ENCODE measurements at regions not wholly inside any gene's neighbourhood (a gene's known extent, or its start where the extent isn't known, plus 50 kb on each side); places are given as distances from the start of the nearest gene placed in this dataset.

GRCh38 chr2:58665154-58665553 lies 424.0 kb upstream of the FANCL start:
- Histone ChIP-seq H3K4me1 (ENCODE audit: control insufficient read depth in 3 of 3, insufficient read depth in 3 of 3, low read length in 3 of 3) (no peaks in the 10 kb centered on the region), H3K9me3 (ENCODE audit: control insufficient read depth in 3 of 3, low read length in 3 of 3) (no peaks in the 10 kb centered on the region)

GRCh38 chr2:58664523-58665151 lies 423.5 kb upstream of the FANCL start:
- no peaks in the 10 kb centered on the region for H3K4me1 ChIP-seq (ENCODE audit: control insufficient read depth in 3 of 3, insufficient read depth in 3 of 3, low read length in 3 of 3)
- no peak overlapping the region for H3K27ac ChIP-seq (ENCODE audit: low read depth, low read length)
- no peak overlapping the region for H3K4me3 ChIP-seq (ENCODE audit: low read length in 3 of 3)
- H3K27me3 ChIP-seq (ENCODE audit: control insufficient read depth in 3 of 3, insufficient read depth in 3 of 3, low read length in 3 of 3) = no peaks in the 10 kb centered on the region
- H3K9me3 ChIP-seq (ENCODE audit: control insufficient read depth in 3 of 3, low read length in 3 of 3) = no peaks in the 10 kb centered on the region
- no peak overlapping the region for H3K9ac ChIP-seq (ENCODE audit: low read depth in 1 of 3, low read length in 3 of 3)
- H3K36me3 ChIP-seq (ENCODE audit: control insufficient read depth in 3 of 3, insufficient read depth in 3 of 3, low read length in 3 of 3) = no peaks in the 10 kb centered on the region

More at GRCh38 chr2:58665154-58665553, 424.0 kb upstream of the FANCL start:
- Histone ChIP-seq H3K4me3 (ENCODE audit: low read length in 3 of 3) (no peak overlapping the region), H3K27me3 (ENCODE audit: control insufficient read depth in 3 of 3, insufficient read depth in 3 of 3, low read length in 3 of 3) (no peaks in the 10 kb centered on the region), H3K27ac (ENCODE audit: low read depth, low read length) (no peak overlapping the region), H3K36me3 (ENCODE audit: control insufficient read depth in 3 of 3, insufficient read depth in 3 of 3, low read length in 3 of 3) (no peaks in the 10 kb centered on the region), H3K9ac (ENCODE audit: low read depth in 1 of 3, low read length in 3 of 3) (no peak overlapping the region)

- no peaks in the 10 kb centered on the region for H3K9me3 ChIP-seq (ENCODE audit: control insufficient read depth in 3 of 3, low read length in 3 of 3)
- H3K9ac ChIP-seq (ENCODE audit: low read depth in 1 of 3, low read length in 3 of 3) = no peak overlapping the region
- no peaks in the 10 kb centered on the region for H3K36me3 ChIP-seq (ENCODE audit: control insufficient read depth in 3 of 3, insufficient read depth in 3 of 3, low read length in 3 of 3)
- no peaks in the 10 kb centered on the region for H3K4me1 ChIP-seq (ENCODE audit: control insufficient read depth in 3 of 3, insufficient read depth in 3 of 3, low read length in 3 of 3)
- no peaks in the 10 kb centered on the region for H3K27me3 ChIP-seq (ENCODE audit: control insufficient read depth in 3 of 3, insufficient read depth in 3 of 3, low read length in 3 of 3)
- no peak overlapping the region for H3K27ac ChIP-seq (ENCODE audit: low read depth, low read length)
- no peak overlapping the region for H3K4me3 ChIP-seq (ENCODE audit: low read length in 3 of 3)
These were observed 418.9 kb upstream of the FANCL start for GRCh38 chr2:58660046-58660445.

- no peaks in the 10 kb centered on the region for H3K36me3 ChIP-seq (ENCODE audit: control insufficient read depth in 3 of 3, insufficient read depth in 3 of 3, low read length in 3 of 3)
- no peak overlapping the region for H3K27ac ChIP-seq (ENCODE audit: low read depth, low read length)
- H3K9ac ChIP-seq (ENCODE audit: low read depth in 1 of 3, low read length in 3 of 3) = no peak overlapping the region
- H3K4me3 ChIP-seq (ENCODE audit: low read length in 3 of 3) = no peak overlapping the region
- H3K9me3 ChIP-seq (ENCODE audit: control insufficient read depth in 3 of 3, low read length in 3 of 3) = no peaks in the 10 kb centered on the region
- no peaks in the 10 kb centered on the region for H3K4me1 ChIP-seq (ENCODE audit: control insufficient read depth in 3 of 3, insufficient read depth in 3 of 3, low read length in 3 of 3)
- peaks cover 0 to 2% (median 0%) of the 10 kb centered on the region in 3 donors for H3K27me3 ChIP-seq (ENCODE audit: control insufficient read depth in 3 of 3, insufficient read depth in 3 of 3, low read length in 3 of 3)
These were observed 414.0 kb upstream of the FANCL start for GRCh38 chr2:58655152-58655551.

- Histone ChIP-seq H3K4me1 (ENCODE audit: control insufficient read depth in 3 of 3, insufficient read depth in 3 of 3, low read length in 3 of 3) (no peaks in the 10 kb centered on the region), H3K4me3 (ENCODE audit: low read length in 3 of 3) (no peak overlapping the region), H3K27me3 (ENCODE audit: control insufficient read depth in 3 of 3, insufficient read depth in 3 of 3, low read length in 3 of 3) (peaks cover 0 to 2% (median 0%) of the 10 kb centered on the region in 3 donors), H3K36me3 (ENCODE audit: control insufficient read depth in 3 of 3, insufficient read depth in 3 of 3, low read length in 3 of 3) (no peaks in the 10 kb centered on the region), H3K27ac (ENCODE audit: low read depth, low read length) (no peak overlapping the region), H3K9me3 (ENCODE audit: control insufficient read depth in 3 of 3, low read length in 3 of 3) (no peaks in the 10 kb centered on the region), H3K9ac (ENCODE audit: low read depth in 1 of 3, low read length in 3 of 3) (no peak overlapping the region)
These were observed 410.8 kb upstream of the FANCL start for GRCh38 chr2:58651930-58652329.

GRCh38 chr2:58650781-58651180 lies 409.7 kb upstream of the FANCL start:
- Histone ChIP-seq H3K4me3 (ENCODE audit: low read length in 3 of 3) (no peak overlapping the region), H3K36me3 (ENCODE audit: control insufficient read depth in 3 of 3, insufficient read depth in 3 of 3, low read length in 3 of 3) (no peaks in the 10 kb centered on the region), H3K27ac (ENCODE audit: low read depth, low read length) (no peak overlapping the region), H3K27me3 (ENCODE audit: control insufficient read depth in 3 of 3, insufficient read depth in 3 of 3, low read length in 3 of 3) (peaks cover 0 to 2% (median 0%) of the 10 kb centered on the region in 3 donors), H3K4me1 (ENCODE audit: control insufficient read depth in 3 of 3, insufficient read depth in 3 of 3, low read length in 3 of 3) (no peaks in the 10 kb centered on the region), H3K9ac (ENCODE audit: low read depth in 1 of 3, low read length in 3 of 3) (no peak overlapping the region), H3K9me3 (ENCODE audit: control insufficient read depth in 3 of 3, low read length in 3 of 3) (no peaks in the 10 kb centered on the region)

- H3K9ac ChIP-seq (ENCODE audit: low read depth in 1 of 3, low read length in 3 of 3) = no peak overlapping the region
- H3K4me3 ChIP-seq (ENCODE audit: low read length in 3 of 3) = no peak overlapping the region
- no peaks in the 10 kb centered on the region for H3K9me3 ChIP-seq (ENCODE audit: control insufficient read depth in 3 of 3, low read length in 3 of 3)
- H3K27me3 ChIP-seq (ENCODE audit: control insufficient read depth in 3 of 3, insufficient read depth in 3 of 3, low read length in 3 of 3) = peaks cover 0 to 2% (median 0%) of the 10 kb centered on the region in 3 donors
- H3K36me3 ChIP-seq (ENCODE audit: control insufficient read depth in 3 of 3, insufficient read depth in 3 of 3, low read length in 3 of 3) = no peaks in the 10 kb centered on the region
- H3K27ac ChIP-seq (ENCODE audit: low read depth, low read length) = no peak overlapping the region
- no peaks in the 10 kb centered on the region for H3K4me1 ChIP-seq (ENCODE audit: control insufficient read depth in 3 of 3, insufficient read depth in 3 of 3, low read length in 3 of 3)
These were observed 408.6 kb upstream of the FANCL start for GRCh38 chr2:58649756-58650155.

GRCh38 chr2:58645017-58645416 lies 403.9 kb upstream of the FANCL start:
- Histone ChIP-seq H3K36me3 (ENCODE audit: control insufficient read depth in 3 of 3, insufficient read depth in 3 of 3, low read length in 3 of 3) (no peaks in the 10 kb centered on the region), H3K4me1 (ENCODE audit: control insufficient read depth in 3 of 3, insufficient read depth in 3 of 3, low read length in 3 of 3) (no peaks in the 10 kb centered on the region), H3K9ac (ENCODE audit: low read depth in 1 of 3, low read length in 3 of 3) (no peak overlapping the region), H3K9me3 (ENCODE audit: control insufficient read depth in 3 of 3, low read length in 3 of 3) (no peaks in the 10 kb centered on the region), H3K27me3 (ENCODE audit: control insufficient read depth in 3 of 3, insufficient read depth in 3 of 3, low read length in 3 of 3) (peaks cover 0 to 1% (median 0%) of the 10 kb centered on the region in 3 donors), H3K4me3 (ENCODE audit: low read length in 3 of 3) (no peak overlapping the region), H3K27ac (ENCODE audit: low read depth, low read length) (no peak overlapping the region)

- Histone ChIP-seq H3K27ac (ENCODE audit: low read depth, low read length) (no peak overlapping the region), H3K27me3 (ENCODE audit: control insufficient read depth in 3 of 3, insufficient read depth in 3 of 3, low read length in 3 of 3) (peaks cover 0 to 2% (median 0%) of the 10 kb centered on the region in 3 donors), H3K4me3 (ENCODE audit: low read length in 3 of 3) (no peak overlapping the region), H3K36me3 (ENCODE audit: control insufficient read depth in 3 of 3, insufficient read depth in 3 of 3, low read length in 3 of 3) (no peaks in the 10 kb centered on the region), H3K9me3 (ENCODE audit: control insufficient read depth in 3 of 3, low read length in 3 of 3) (no peaks in the 10 kb centered on the region), H3K9ac (ENCODE audit: low read depth in 1 of 3, low read length in 3 of 3) (no peak overlapping the region), H3K4me1 (ENCODE audit: control insufficient read depth in 3 of 3, insufficient read depth in 3 of 3, low read length in 3 of 3) (no peaks in the 10 kb centered on the region)
These were observed 403.3 kb upstream of the FANCL start for GRCh38 chr2:58644451-58644850.

- no peaks in the 10 kb centered on the region for H3K9me3 ChIP-seq (ENCODE audit: control insufficient read depth in 3 of 3, low read length in 3 of 3)
- H3K9ac ChIP-seq (ENCODE audit: low read depth in 1 of 3, low read length in 3 of 3) = no peak overlapping the region
- no peaks in the 10 kb centered on the region for H3K36me3 ChIP-seq (ENCODE audit: control insufficient read depth in 3 of 3, insufficient read depth in 3 of 3, low read length in 3 of 3)
- H3K4me1 ChIP-seq (ENCODE audit: control insufficient read depth in 3 of 3, insufficient read depth in 3 of 3, low read length in 3 of 3) = no peaks in the 10 kb centered on the region
- no peak overlapping the region for H3K4me3 ChIP-seq (ENCODE audit: low read length in 3 of 3)
- peaks cover 0 to 2% (median 0%) of the 10 kb centered on the region in 3 donors for H3K27me3 ChIP-seq (ENCODE audit: control insufficient read depth in 3 of 3, insufficient read depth in 3 of 3, low read length in 3 of 3)
- no peak overlapping the region for H3K27ac ChIP-seq (ENCODE audit: low read depth, low read length)
These were observed 399.9 kb upstream of the FANCL start for GRCh38 chr2:58641001-58641400.

Data from skeletal muscle tissue (tissue), 3 donors.